Ishikawa (cell line): ENCODE measurements at regions not wholly inside any gene's neighbourhood (a gene's known extent, or its start where the extent isn't known, plus 50 kb on each side); places are given as distances from the start of the nearest gene placed in this dataset.

Experiments
- CREB1 ChIP-seq: IDR thresholded peaks from 2 replicates; pipeline ENCODE4 v1.6.1; 2012; ENCODE audit warnings: low read depth
- EGR1 ChIP-seq: IDR thresholded peaks from 2 replicates; pipeline ENCODE4 v1.6.1; 2012
- FOXM1 ChIP-seq: IDR thresholded peaks from 2 replicates; pipeline ENCODE4 v1.6.1; 2012; ENCODE audit warnings: low read depth, borderline replicate concordance
- TCF12 ChIP-seq: IDR thresholded peaks from 2 replicates; pipeline ENCODE4 v1.6.1; 2012; ENCODE audit warnings: low read depth
- TEAD4 ChIP-seq: IDR thresholded peaks from 2 replicates; pipeline ENCODE4 v1.6.1; 2012
- TF ChIP-seq, protein P1 (sequence below): IDR thresholded peaks from 2 replicates; pipeline ENCODE4 v1.6.1; 2012; ENCODE audit warnings: low read depth, mild to moderate bottlenecking

DNA sequence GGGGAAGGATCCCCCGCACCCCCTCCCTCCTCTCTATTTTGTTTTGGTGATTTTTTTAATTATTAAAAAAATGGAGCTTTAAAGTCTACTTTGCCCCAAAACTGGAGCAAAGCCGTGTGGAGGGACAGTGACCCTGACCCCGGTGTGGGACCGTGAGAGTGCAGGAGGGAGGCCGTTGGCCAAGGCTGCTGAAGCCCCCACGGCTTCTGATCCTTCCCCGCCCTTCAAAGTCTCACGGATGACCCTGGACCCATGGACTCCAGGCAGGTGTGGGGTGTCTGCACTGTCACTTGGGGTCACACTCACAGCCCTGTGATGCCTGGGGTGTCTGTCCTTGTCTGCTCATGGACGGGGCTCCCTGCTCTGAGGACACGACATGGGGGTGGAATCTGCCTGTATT is 133.3 kb downstream of the CPZ start:
- TF ChIP-seq CREB1, result no peak
- TF ChIP-seq EGR1, result no peak
- TF ChIP-seq FOXM1, result no peak
- no peak for TF ChIP-seq TEAD4
- TF ChIP-seq, protein P1, sequence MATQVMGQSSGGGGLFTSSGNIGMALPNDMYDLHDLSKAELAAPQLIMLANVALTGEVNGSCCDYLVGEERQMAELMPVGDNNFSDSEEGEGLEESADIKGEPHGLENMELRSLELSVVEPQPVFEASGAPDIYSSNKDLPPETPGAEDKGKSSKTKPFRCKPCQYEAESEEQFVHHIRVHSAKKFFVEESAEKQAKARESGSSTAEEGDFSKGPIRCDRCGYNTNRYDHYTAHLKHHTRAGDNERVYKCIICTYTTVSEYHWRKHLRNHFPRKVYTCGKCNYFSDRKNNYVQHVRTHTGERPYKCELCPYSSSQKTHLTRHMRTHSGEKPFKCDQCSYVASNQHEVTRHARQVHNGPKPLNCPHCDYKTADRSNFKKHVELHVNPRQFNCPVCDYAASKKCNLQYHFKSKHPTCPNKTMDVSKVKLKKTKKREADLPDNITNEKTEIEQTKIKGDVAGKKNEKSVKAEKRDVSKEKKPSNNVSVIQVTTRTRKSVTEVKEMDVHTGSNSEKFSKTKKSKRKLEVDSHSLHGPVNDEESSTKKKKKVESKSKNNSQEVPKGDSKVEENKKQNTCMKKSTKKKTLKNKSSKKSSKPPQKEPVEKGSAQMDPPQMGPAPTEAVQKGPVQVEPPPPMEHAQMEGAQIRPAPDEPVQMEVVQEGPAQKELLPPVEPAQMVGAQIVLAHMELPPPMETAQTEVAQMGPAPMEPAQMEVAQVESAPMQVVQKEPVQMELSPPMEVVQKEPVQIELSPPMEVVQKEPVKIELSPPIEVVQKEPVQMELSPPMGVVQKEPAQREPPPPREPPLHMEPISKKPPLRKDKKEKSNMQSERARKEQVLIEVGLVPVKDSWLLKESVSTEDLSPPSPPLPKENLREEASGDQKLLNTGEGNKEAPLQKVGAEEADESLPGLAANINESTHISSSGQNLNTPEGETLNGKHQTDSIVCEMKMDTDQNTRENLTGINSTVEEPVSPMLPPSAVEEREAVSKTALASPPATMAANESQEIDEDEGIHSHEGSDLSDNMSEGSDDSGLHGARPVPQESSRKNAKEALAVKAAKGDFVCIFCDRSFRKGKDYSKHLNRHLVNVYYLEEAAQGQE, result no peak
- no peak for TF ChIP-seq TCF12
